Stimulated activated naive CD8-positive, alpha-beta T cell treated with anti-CD3 and anti-CD28 coated beads, Interleukin-15, Interleukin-2, amounts not matched to agents 100 ng/mL and 50 ng/mL, for 24 hours (primary cell): ENCODE measurements at regions not wholly inside any gene's neighbourhood (a gene's known extent, or its start where the extent isn't known, plus 50 kb on each side); places are given as distances from the start of the nearest gene placed in this dataset.

ENCODE experiments used
- H3K27ac Mint-ChIP-seq: one replicate; pipeline ENCODE4 v1.8.0; 2021; ENCODE audit warnings: mild to moderate bottlenecking, mixed read lengths
- H3K27me3 Mint-ChIP-seq: one replicate; pipeline ENCODE4 v1.8.0; 2021; ENCODE audit warnings: mixed read lengths
- H3K36me3 Mint-ChIP-seq: one replicate; pipeline ENCODE4 v1.8.0; 2021; ENCODE audit warnings: low read depth, mixed read lengths
- H3K4me1 Mint-ChIP-seq: one replicate; pipeline ENCODE4 v1.8.0; 2021; ENCODE audit warnings: low read depth, mixed read lengths
- H3K4me3 Mint-ChIP-seq: one replicate; pipeline ENCODE4 v1.8.0; 2021; ENCODE audit warnings: mild to moderate bottlenecking, mixed read lengths
- H3K9me3 Mint-ChIP-seq: one replicate; pipeline ENCODE4 v1.8.0; 2021; ENCODE audit warnings: mixed read lengths

DNA sequence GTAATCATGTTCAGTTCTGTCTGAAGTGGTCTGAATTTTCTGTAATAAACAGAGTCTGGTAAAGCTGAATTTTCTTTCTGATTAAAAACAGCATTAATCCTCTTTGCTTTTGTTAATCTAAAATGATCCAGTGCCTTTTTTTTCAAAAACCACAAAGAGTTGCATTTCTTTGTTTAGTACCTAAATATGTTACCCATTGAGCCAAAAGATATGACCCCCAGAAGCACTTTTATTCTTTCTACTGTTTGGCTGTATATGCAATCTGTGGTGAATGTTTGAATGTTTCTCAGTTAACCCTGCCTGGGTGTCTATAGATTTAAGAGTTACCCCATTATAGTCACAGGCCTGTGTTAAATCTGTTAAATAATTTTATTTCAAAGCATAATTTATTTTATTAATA, 394.8 kb downstream of the PTPRC start:
- H3K27ac Mint-ChIP-seq: no peak overlapping the region
- H3K9me3 Mint-ChIP-seq: no peaks in the 10 kb centered on the region
- peaks cover 33% of the 10 kb centered on the region for H3K4me1 Mint-ChIP-seq
- no peaks in the 10 kb centered on the region for H3K27me3 Mint-ChIP-seq
- H3K36me3 Mint-ChIP-seq: no peaks in the 10 kb centered on the region
- no peak overlapping the region for H3K4me3 Mint-ChIP-seq

DNA sequence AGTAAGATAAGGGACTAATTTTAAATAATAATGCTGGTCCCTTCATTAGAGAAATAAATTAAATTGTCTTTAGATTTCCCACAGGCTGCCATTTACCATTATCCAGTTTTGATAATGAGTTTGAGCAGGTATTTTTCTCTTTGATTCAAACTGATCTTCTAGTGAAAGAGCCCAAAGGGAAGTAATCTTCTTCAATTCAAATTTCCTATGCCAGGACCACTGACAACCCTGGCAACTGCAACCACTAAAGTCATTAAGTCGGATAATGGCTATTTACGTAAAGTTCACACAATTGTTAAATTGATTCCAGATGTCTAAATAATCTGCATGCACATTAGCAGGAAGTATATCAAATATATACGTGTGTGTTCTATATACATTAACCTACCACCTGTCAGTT, 399.3 kb downstream of the PTPRC start:
- H3K9me3 Mint-ChIP-seq: no peaks in the 10 kb centered on the region
- peaks cover 39% of the 10 kb centered on the region for H3K4me1 Mint-ChIP-seq
- no peaks in the 10 kb centered on the region for H3K27me3 Mint-ChIP-seq
- H3K36me3 Mint-ChIP-seq: no peaks in the 10 kb centered on the region
- H3K27ac Mint-ChIP-seq: no peak overlapping the region
- H3K4me3 Mint-ChIP-seq: no peak overlapping the region

DNA sequence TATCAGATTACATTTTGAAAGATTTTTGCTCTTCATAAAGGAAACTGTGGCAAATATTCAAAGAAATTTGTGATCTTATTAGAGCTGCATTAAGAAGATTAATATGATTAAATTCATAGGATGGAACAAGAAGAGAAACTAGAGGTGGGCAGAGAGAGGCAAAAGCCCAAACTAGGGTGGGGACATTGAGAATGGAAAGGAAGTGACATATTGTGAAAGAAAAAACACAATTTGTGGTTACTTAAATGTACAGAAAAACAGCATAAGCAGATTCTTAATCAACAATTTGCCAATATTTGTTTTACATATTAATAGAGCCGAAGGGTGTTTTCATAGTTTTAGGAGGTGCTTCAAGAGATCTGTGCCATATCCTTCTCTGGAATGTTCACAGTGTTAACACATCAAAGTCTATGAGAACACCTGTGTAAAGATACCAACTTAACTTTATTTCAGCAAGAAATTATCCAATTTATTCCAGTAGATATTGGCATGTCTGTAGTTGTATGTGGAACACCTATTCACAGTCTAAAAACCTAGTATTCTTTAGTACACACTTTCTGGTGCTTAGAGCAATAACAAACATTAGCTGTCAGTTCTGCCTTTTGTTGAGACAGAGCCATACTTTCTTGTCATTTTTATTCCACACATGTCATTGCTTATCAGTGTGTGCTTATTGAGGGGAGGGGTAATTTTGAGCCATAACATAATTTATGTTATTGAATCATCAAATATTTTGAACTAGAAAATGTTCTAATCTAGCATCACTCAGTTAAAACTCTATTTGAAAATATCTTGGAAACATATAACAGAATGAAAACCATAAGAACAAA, 401.5 kb downstream of the PTPRC start:
- H3K4me3 Mint-ChIP-seq: no peak overlapping the region
- H3K27me3 Mint-ChIP-seq: no peaks in the 10 kb centered on the region
- H3K36me3 Mint-ChIP-seq: no peaks in the 10 kb centered on the region
- no peaks in the 10 kb centered on the region for H3K9me3 Mint-ChIP-seq
- peaks cover 29% of the 10 kb centered on the region for H3K4me1 Mint-ChIP-seq
- H3K27ac Mint-ChIP-seq: no peak overlapping the region

DNA sequence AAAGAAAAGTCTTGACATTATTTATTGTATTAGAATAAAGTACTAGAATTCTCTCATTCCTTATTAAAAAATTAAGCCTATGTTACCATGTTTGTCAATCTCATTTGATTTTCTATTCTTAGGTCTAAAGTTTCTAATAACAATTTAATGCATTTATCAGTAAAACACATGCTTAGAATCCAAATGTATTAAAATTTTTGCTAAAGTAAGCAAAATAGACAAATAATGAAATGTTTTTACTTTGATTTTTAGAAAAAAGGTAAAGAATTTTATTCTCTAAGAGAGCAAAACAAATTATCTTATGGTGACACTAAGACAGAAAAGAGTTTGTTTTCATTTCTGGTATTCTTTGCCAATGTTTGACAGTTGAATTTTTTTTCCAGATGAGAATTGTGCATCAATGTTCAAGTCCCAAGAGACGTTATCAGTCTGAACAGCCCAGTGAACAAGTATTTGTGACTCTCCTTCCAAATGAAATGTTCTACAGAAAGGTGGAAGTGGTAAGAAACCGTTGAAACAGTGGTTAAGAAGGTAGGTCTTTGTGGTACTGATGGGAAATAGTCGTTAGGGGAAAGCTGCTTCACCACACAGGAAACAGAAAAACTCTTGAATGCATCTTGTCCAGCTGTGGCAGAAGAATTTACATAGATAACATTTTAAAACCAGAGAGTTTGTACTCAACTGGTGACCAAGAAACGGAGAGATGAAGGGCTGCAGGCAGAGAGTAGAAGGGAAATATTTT, 402.5 kb downstream of the PTPRC start:
- no peaks in the 10 kb centered on the region for H3K27me3 Mint-ChIP-seq
- H3K4me3 Mint-ChIP-seq: peak overlapping the region; percentile 51
- H3K27ac Mint-ChIP-seq: peak overlapping the region; percentile 71

DNA sequence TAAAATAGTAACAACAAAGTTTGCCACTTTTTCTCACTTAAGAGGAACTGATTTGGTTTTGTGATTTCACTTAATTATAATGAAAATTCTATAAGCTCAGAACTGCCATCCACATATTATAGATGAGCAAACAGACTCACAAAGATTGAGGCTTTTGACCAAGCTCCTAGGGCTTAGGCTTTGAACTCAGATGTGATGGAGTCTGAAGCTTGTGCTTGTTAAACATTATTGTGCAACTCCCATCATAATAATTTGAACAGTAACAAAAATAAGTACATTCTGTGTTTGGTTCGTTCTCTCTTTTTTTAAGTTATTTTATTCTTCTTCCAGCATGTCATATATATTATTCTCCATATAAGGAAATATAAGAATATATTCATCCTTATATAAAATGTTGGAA, 403.4 kb downstream of the PTPRC start:
- Mint-ChIP-seq H3K36me3 (no peaks in the 10 kb centered on the region), H3K4me3 (no peak overlapping the region), H3K4me1 (peaks cover 29% of the 10 kb centered on the region), H3K9me3 (no peaks in the 10 kb centered on the region), H3K27ac (no peak overlapping the region), H3K27me3 (no peaks in the 10 kb centered on the region)

More for the DNA sequence above, 402.5 kb downstream of the PTPRC start:
- H3K4me1 Mint-ChIP-seq: peaks cover 29% of the 10 kb centered on the region
- H3K9me3 Mint-ChIP-seq: no peaks in the 10 kb centered on the region
- H3K36me3 Mint-ChIP-seq: no peaks in the 10 kb centered on the region

DNA sequence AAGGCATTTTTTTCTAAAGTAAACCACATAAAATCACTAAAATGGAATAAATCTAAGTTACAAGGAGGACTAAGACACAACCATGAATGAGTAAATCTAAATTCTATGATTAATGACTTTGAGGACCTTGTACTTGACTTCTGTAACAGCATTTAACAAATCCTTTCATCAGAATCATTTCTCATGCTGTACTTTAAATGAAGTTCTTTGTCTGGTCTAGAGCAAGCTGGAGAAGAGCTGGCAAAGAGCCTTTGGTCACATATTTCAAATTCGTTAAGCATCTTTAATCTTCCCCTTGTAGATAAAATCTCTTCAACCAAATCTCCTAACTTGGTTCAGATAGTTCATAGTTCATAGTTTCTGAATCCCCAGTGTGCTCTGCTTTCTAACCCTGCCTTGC, 405.4 kb downstream of the PTPRC start:
- no peak overlapping the region for H3K4me3 Mint-ChIP-seq
- H3K36me3 Mint-ChIP-seq: peaks cover 7% of the 10 kb centered on the region
- peaks cover 29% of the 10 kb centered on the region for H3K4me1 Mint-ChIP-seq
- peaks cover 14% of the 10 kb centered on the region for H3K9me3 Mint-ChIP-seq
- H3K27ac Mint-ChIP-seq: no peak overlapping the region
- H3K27me3 Mint-ChIP-seq: no peaks in the 10 kb centered on the region

DNA sequence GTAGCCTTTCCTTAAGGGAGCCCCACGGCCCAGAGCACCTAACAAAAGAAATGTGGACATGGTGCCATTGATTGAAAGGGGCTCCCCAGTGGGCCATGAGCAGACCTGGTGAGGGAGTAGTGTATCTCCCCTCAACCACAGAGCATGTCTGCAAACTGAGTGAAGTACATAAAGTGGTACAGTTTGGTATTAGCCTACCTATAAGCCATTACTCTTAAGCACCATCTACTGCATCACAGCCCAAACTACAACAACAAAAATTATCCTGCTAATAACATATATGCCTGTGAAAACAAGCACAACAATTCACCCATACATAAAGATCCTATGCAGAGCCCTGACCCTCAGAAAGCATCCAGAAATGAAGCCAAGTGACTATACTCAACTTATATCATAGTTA, 407.8 kb downstream of the PTPRC start:
- peaks cover 33% of the 10 kb centered on the region for H3K9me3 Mint-ChIP-seq
- no peak overlapping the region for H3K27ac Mint-ChIP-seq
- H3K36me3 Mint-ChIP-seq: peaks cover 25% of the 10 kb centered on the region
- no peak overlapping the region for H3K4me3 Mint-ChIP-seq
- H3K4me1 Mint-ChIP-seq: peaks cover 10% of the 10 kb centered on the region
- H3K27me3 Mint-ChIP-seq: no peaks in the 10 kb centered on the region

DNA sequence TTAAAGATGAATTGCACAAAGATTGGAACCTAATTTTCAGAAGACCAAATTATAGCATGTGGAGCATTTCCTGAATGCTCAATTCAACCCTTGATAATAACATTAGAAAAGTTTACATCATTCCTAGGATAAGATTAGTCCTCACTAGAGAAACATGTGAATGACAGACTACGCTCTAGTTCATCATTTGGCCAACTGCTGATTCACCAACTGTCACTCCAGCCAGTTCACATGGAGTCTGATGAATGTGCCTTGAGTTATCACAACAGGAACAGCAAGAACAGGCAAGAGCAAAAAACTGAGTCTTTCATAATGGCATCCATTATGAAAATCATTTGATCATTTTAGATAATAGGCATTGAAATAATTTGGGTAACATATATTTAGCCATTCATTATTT, 415.9 kb downstream of the PTPRC start:
- Mint-ChIP-seq H3K9me3 (peaks cover 17% of the 10 kb centered on the region), H3K4me1 (no peaks in the 10 kb centered on the region), H3K36me3 (peaks cover 13% of the 10 kb centered on the region), H3K27ac (no peak overlapping the region), H3K4me3 (no peak overlapping the region), H3K27me3 (no peaks in the 10 kb centered on the region)

DNA sequence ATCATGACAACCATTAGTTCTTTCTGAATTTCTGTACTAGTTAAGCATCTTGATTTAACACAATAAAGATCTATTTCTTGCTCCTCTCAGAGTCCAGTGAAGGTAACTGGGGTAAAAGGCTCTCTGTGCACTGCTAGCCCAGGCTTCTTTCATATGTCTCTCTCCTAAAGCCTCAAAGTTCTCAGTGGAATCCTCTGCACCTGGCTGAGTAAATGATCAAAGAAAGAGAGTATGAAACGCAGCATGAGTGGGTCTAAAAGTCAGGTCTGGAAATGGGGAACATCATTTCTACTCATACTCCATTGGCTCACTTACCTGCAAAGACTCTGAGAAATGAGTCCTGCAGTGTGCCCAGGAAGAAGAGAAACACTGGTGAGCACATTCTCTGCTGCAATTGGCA, 418.5 kb downstream of the PTPRC start:
- Mint-ChIP-seq H3K27ac (no peak overlapping the region), H3K4me3 (no peak overlapping the region), H3K4me1 (no peaks in the 10 kb centered on the region), H3K36me3 (no peaks in the 10 kb centered on the region), H3K9me3 (peaks cover 11% of the 10 kb centered on the region), H3K27me3 (no peaks in the 10 kb centered on the region)

DNA sequence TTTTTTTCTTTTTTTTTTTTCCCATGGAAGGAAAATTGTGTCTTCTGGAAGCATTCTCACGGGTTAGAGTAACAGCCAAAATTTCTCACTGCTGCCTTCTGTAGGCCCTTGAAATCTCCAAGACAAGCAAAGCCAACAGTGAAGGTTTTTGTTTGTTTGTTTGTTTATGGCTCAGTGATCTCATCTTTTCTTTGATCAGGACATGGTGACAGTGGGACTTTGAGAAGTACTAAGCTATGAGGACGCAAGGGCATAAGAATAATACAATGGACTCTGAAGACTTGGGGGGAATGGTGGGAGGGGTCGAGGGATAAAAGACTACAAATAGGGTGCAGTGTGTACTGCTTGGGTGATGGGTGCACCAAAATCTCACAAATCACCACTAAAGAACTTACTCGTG, 419.4 kb downstream of the PTPRC start:
- no peak overlapping the region for H3K4me3 Mint-ChIP-seq
- H3K9me3 Mint-ChIP-seq: peaks cover 11% of the 10 kb centered on the region
- no peaks in the 10 kb centered on the region for H3K27me3 Mint-ChIP-seq
- H3K36me3 Mint-ChIP-seq: no peaks in the 10 kb centered on the region
- H3K4me1 Mint-ChIP-seq: no peaks in the 10 kb centered on the region
- no peak overlapping the region for H3K27ac Mint-ChIP-seq

DNA sequence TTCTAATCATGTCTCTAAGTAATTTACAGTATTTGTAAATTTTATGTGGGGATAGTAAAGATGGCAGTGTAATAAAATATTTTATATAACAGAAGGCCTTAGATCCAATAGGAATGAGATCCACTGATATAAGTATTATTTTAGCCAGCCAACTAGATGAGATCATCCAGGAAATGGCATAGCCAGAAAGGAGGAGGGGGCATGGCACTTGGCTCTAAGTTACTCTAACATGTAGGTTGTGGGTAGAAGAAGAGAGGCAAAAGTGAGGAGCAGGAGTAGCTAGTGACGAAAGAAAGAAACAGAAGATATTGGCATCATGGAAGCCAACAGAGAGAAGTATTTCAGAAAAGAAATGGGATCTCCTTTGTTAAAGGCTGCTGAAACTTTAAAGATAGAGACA, 426.1 kb downstream of the PTPRC start:
- Mint-ChIP-seq H3K4me3 (no peak overlapping the region), H3K4me1 (peaks cover 3% of the 10 kb centered on the region), H3K27me3 (no peaks in the 10 kb centered on the region), H3K36me3 (no peaks in the 10 kb centered on the region), H3K27ac (no peak overlapping the region), H3K9me3 (peaks cover 8% of the 10 kb centered on the region)

DNA sequence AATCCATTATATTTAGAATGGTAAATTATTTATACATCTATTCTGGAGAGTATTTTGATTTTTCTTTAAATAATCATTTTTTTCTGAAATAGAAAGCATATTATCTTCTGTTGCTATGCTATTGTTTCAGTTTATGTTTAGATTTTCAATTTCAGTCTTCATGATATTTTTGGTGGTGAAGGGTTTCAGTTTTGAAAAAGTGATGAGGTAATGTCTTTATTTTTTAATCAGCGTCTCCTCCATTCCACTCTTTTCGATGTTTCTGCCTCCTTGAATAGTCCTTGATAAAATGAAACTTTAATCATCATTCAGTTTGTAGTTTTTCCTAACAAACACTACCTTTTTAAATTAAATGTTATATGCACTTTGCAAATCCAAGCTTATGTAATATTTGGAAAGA, 428.6 kb downstream of the PTPRC start:
- Mint-ChIP-seq H3K4me3 (no peak overlapping the region), H3K36me3 (no peaks in the 10 kb centered on the region), H3K27me3 (no peaks in the 10 kb centered on the region), H3K9me3 (no peaks in the 10 kb centered on the region), H3K27ac (no peak overlapping the region), H3K4me1 (peaks cover 3% of the 10 kb centered on the region)

DNA sequence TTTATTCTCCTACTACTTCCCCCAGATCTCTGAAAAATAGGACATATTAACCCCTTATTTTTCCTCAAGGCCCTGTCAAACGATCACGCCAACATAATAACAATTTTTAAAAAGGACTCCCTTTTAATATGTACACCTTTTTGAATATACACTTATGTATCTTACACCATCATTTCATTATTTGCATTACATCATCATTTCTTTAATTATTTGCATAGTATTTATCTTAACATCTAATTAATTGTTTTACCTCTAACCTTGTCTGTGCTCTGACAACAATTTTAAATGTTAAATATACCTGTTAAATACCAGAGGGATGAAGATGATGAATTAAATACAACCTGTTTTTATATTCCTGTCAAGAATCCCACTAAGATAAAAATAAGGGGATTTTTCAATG, 432.2 kb downstream of the PTPRC start:
- H3K27me3 Mint-ChIP-seq: no peaks in the 10 kb centered on the region
- H3K36me3 Mint-ChIP-seq: no peaks in the 10 kb centered on the region
- no peaks in the 10 kb centered on the region for H3K9me3 Mint-ChIP-seq
- no peak overlapping the region for H3K27ac Mint-ChIP-seq
- peaks cover 9% of the 10 kb centered on the region for H3K4me1 Mint-ChIP-seq
- H3K4me3 Mint-ChIP-seq: no peak overlapping the region

DNA sequence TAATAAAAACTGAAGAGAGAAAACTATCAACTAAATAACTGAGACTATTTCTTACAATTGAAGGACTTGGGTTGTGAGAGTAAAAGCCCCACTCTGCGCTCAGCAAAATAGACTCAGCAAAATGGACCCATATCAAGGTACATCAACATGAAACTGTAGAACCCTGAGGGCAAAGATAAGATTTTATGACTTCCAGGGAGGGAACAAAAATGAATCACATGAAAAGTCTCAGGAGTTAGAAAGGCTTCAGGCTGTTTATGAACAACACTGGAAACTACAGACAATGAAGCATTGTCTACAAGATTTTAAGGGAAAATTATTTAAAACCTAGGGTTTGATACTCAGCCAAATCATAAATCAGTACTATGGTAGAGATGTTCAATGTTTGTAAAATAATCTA, 434.3 kb downstream of the PTPRC start:
- no peak overlapping the region for H3K27ac Mint-ChIP-seq
- H3K36me3 Mint-ChIP-seq: no peaks in the 10 kb centered on the region
- no peaks in the 10 kb centered on the region for H3K27me3 Mint-ChIP-seq
- no peaks in the 10 kb centered on the region for H3K9me3 Mint-ChIP-seq
- H3K4me3 Mint-ChIP-seq: no peak overlapping the region
- peaks cover 5% of the 10 kb centered on the region for H3K4me1 Mint-ChIP-seq

DNA sequence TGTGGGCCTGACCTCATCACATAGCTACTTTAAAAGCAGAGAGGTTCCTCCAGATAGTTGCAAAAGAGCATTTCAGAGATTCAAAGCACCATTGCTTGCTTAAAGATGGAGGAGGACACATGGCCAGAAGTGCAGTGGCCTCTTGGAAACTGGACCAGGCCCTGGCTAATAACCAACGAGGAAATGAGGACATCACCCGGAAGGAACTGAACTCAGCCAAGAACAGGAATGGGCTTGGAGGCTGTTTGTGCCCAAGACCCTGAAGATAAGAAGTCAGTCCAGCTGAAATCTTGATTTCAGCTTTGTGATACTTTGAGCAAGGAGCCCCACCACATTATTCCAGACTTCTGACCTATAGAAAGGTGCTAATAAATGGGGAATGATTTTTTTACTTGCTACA, 437.0 kb downstream of the PTPRC start:
- no peaks in the 10 kb centered on the region for H3K9me3 Mint-ChIP-seq
- H3K4me1 Mint-ChIP-seq: peaks cover 5% of the 10 kb centered on the region
- H3K36me3 Mint-ChIP-seq: no peaks in the 10 kb centered on the region
- no peak overlapping the region for H3K4me3 Mint-ChIP-seq
- H3K27me3 Mint-ChIP-seq: no peaks in the 10 kb centered on the region
- H3K27ac Mint-ChIP-seq: no peak overlapping the region
